Lower lobe of right lung (tissue), 2 donors: ENCODE measurements at regions not wholly inside any gene's neighbourhood (a gene's known extent, or its start where the extent isn't known, plus 50 kb on each side); places are given as distances from the start of the nearest gene placed in this dataset.
A peak's percentile ranks its signal among the peaks of the same experiment; 100 is the strongest.

Source experiments
- ATAC-seq, 2 donors: fragments of 200-7000 bp; cut with Tn5 transposase; one replicate each; pipeline ENCODE4 v1.9.1; 2020 to 2022; ENCODE audit warnings: mild to moderate bottlenecking in 2 of 2, moderate library complexity in 2 of 2
- DNase-seq: peaks from one replicate; pipeline ENCODE4 v3.0.0-alpha.2; 2020
- H3K27ac ChIP-seq: fragments of 200-600 bp; one replicate; pipeline ENCODE4 v1.8.0; 2022
- H3K27me3 ChIP-seq: fragments of 200-600 bp; one replicate; pipeline ENCODE4 v1.8.0; 2022; ENCODE audit warnings: low read depth
- H3K36me3 ChIP-seq: fragments of 200-600 bp; one replicate; pipeline ENCODE4 v1.8.0; 2022; ENCODE audit warnings: mild to moderate bottlenecking
- H3K4me1 ChIP-seq: fragments of 200-600 bp; one replicate; pipeline ENCODE4 v1.8.0; 2022
- H3K4me3 ChIP-seq: fragments of 200-600 bp; one replicate; pipeline ENCODE4 v1.8.0; 2022; ENCODE audit warnings: mild to moderate bottlenecking
- H3K9me3 ChIP-seq: fragments of 200-600 bp; one replicate; pipeline ENCODE4 v1.8.0; 2022
- intact Hi-C: fragments of 100-400 bp; cut with DNase I; formaldehyde crosslinking; loops from one replicate; pipeline ENCODE4 v1.11.0; 2022
- TF ChIP-seq, protein P1 (sequence below): fragments of 200-600 bp; IDR thresholded peaks from one replicate; pipeline ENCODE4 v1.8.0; 2022; ENCODE audit warnings: antibody characterized with exemption, mild to moderate bottlenecking
- donor health status: DM: no; HTN: yes; CAD: no; lungs with severe emphysema.

DNA sequence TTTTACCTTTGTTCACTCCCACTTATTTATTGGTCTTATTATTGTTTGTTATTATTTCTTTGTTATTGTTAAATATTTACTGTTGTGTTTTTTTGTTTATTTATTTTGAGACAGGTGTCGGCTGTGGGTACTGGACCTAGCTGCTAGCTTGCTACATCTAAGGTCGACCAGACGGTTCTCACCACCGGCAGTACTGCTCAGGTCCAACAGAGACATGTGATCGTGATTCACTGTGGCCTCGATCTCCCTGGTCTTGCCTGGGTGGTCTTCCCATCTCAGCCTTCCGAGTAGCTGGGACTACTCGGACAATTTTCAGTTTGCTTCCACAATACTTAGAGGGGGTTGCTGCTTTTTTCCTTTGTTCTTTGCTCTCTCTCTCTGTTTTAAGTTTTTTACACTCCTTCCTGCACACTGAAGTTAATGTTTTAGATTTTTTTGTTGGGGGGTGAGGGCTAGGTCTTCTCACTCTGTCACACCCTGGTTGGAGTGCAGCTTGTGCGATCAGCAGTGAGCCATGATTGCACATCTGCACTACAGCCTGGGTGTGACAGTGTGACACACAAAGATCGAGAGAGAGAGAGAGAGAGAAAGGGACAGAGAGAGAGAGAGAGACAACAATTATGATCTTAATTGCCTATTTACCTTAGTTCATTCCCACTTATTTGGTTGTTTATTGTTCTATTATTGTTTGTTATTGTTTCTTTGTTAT is 1432.4 kb downstream of the UQCRFS1 start:
- no peak for DNase-seq
- Histone ChIP-seq H3K4me3 (no peak overlapping the region), H3K36me3 (no peaks in the 10 kb centered on the region), H3K27me3 (no peaks in the 10 kb centered on the region), H3K27ac (no peak overlapping the region), H3K4me1 (no peaks in the 10 kb centered on the region), H3K9me3 (no peaks in the 10 kb centered on the region)
- intact Hi-C loops: no loop called here
- no peak for ATAC-seq
- TF ChIP-seq, protein P1, sequence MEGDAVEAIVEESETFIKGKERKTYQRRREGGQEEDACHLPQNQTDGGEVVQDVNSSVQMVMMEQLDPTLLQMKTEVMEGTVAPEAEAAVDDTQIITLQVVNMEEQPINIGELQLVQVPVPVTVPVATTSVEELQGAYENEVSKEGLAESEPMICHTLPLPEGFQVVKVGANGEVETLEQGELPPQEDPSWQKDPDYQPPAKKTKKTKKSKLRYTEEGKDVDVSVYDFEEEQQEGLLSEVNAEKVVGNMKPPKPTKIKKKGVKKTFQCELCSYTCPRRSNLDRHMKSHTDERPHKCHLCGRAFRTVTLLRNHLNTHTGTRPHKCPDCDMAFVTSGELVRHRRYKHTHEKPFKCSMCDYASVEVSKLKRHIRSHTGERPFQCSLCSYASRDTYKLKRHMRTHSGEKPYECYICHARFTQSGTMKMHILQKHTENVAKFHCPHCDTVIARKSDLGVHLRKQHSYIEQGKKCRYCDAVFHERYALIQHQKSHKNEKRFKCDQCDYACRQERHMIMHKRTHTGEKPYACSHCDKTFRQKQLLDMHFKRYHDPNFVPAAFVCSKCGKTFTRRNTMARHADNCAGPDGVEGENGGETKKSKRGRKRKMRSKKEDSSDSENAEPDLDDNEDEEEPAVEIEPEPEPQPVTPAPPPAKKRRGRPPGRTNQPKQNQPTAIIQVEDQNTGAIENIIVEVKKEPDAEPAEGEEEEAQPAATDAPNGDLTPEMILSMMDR: no peak

DNA sequence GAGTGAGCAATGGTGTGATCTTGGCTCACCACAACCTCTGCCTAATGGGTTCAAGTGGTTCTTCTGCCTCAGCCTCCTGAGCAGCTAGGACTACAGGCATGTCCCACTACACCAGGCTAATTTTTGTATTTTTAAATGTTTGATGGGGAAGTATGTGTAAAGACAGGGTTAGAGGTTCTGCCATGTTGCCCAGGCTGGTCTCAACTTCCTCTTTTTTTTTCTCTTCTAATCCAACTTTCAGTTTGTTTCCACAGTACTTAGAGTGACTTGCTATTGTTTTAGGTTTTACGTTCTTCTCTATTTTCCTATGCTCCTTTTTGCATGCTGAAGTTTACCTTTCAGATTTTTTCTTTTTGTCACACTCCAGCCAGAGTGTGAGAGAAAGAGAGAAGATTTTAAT is 1433.0 kb downstream of the UQCRFS1 start:
- no peak overlapping the region for H3K27ac ChIP-seq
- no peak overlapping the region for H3K4me3 ChIP-seq

DNA sequence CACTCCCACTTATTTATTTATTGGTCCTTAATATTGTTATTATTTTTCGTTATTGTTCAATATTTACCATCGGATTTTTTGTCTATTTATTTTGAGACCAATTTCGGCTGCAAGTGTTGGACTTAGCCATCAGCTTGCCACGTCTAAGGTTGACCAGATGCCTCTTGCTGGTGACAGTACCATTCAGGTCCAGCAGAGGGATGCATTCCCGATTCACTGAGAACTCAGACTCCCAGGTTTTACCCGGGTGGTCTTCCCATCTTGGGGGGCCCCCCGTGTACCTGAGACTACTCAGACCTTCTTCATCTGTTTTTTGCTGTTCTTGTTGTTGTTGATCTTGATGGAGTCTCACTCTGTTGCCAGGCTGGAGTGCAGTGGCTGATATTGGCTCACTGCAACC is 1435.2 kb downstream of the UQCRFS1 start:
- no peaks in the 10 kb centered on the region for H3K4me1 ChIP-seq
- TF ChIP-seq, protein P1: no peak

More for the DNA sequence above, 1433.0 kb downstream of the UQCRFS1 start:
- Histone ChIP-seq H3K36me3 (no peaks in the 10 kb centered on the region), H3K9me3 (no peaks in the 10 kb centered on the region), H3K27me3 (no peaks in the 10 kb centered on the region), H3K4me1 (no peaks in the 10 kb centered on the region)
- intact Hi-C loops: no loop called here
- TF ChIP-seq, protein P1: no peak
- DNase-seq (no peak), ATAC-seq (peak in 1 of 2 donors; percentile 42)

DNA sequence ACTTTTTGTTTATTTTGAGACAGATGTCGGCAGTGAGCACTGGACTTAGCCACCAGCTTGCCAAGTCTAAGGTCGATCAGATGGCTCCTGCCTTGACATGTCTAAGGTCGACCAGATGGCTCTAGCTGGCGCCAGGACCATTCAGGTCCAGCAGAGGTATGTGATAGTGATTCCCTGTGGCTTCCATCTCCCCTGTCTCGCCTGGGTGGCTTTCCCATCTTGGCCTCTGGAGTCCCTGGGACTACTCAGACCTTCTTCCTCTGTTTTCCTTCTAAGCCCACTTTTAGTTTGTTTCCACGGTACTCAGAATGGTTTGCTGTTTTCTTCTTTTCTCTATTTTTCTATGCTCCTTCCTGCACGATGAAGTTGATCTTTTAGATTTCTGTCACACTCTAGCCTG is 1435.7 kb downstream of the UQCRFS1 start:
- no peak for DNase-seq
- no peaks in the 10 kb centered on the region for H3K4me1 ChIP-seq
- H3K36me3 ChIP-seq: peaks cover 8% of the 10 kb centered on the region
- no peaks in the 10 kb centered on the region for H3K9me3 ChIP-seq
- H3K27me3 ChIP-seq: no peaks in the 10 kb centered on the region
- no peak overlapping the region for H3K4me3 ChIP-seq
- TF ChIP-seq, protein P1: no peak
- intact Hi-C loops: no loop called here
- no peak overlapping the region for H3K27ac ChIP-seq
- ATAC-seq: no peak

More for the DNA sequence above, 1435.2 kb downstream of the UQCRFS1 start:
- intact Hi-C loops: no loop called here
- H3K27me3 ChIP-seq: no peaks in the 10 kb centered on the region
- no peak for DNase-seq
- peaks cover 8% of the 10 kb centered on the region for H3K36me3 ChIP-seq
- H3K27ac ChIP-seq: no peak overlapping the region
- no peaks in the 10 kb centered on the region for H3K9me3 ChIP-seq
- no peak overlapping the region for H3K4me3 ChIP-seq
- no peak for ATAC-seq

DNA sequence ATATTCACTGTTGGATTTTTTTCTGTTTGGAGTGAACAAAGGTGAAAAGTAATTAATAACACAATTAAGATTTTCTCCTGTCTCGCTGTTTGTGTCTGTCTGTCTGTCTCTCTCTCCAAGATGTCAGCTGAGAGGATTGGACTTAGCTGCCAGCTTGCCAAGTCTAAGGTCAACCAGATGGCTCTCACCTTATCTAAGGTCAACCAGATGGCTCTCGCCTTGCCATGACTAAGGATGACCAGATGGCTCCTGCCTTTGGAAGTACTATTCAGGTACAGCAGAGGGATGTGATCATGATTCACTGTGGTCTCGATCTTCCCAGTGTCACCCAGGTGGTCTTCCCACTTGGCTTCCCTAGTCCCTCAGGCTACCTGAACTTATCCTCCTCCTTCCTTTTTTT is 1436.4 kb downstream of the UQCRFS1 start:
- Histone ChIP-seq H3K27ac (no peak overlapping the region), H3K4me1 (no peaks in the 10 kb centered on the region), H3K9me3 (no peaks in the 10 kb centered on the region), H3K27me3 (no peaks in the 10 kb centered on the region), H3K4me3 (no peak overlapping the region), H3K36me3 (peaks cover 8% of the 10 kb centered on the region)
- ATAC-seq (no peak), DNase-seq (no peak)
- intact Hi-C loops: no loop called here
- TF ChIP-seq, protein P1: no peak
